NCI-H526 treated with DMSO at 0.1 percent for 48 hours (cell line): ENCODE measurements at regions not wholly inside any gene's neighbourhood (a gene's known extent, or its start where the extent isn't known, plus 50 kb on each side); places are given as distances from the start of the nearest gene placed in this dataset.

Source experiments
- DNase-seq: peaks from one replicate; lab custom pipeline; 2025; lab: John Stamatoyannopoulos, UW

DNA sequence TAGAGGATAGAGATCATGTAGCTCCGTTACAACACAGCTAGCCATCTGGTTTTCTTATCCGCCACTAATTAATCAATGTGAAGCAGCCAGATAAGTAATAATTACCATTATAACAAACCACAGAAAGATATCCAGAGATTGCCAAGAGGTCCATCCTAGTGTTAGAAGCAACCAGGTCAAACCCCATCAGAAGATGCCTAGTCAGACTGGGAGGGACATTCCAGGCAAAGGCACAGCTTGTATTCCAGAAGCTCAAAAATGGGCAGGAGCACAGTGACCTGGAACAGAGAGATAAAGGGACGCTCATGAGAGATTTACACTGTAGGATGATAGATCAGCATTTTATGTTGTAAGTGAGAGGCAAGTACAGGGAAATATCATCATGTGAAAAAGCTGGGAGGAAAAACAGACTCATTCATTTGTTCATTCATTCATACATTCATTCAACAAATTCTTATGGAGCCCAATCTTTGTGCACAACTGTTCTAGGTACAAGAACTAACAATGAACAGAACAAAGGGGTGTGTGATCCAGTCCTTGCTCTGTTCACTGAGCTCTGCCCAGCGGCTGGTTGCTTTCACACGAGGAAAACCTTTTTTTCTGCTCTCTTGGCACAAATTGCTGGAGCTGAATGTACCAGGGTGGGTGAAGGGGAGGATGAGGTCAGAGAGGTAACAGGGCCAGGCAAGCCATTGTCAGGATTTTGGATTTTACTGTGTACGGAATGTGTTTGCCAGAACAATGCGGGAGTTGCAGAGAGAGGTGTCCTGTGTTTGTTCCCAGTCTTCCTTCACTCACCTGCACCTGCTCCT, 240.8 kb upstream of the FGGY start:
- DNase-seq: no peak

DNA sequence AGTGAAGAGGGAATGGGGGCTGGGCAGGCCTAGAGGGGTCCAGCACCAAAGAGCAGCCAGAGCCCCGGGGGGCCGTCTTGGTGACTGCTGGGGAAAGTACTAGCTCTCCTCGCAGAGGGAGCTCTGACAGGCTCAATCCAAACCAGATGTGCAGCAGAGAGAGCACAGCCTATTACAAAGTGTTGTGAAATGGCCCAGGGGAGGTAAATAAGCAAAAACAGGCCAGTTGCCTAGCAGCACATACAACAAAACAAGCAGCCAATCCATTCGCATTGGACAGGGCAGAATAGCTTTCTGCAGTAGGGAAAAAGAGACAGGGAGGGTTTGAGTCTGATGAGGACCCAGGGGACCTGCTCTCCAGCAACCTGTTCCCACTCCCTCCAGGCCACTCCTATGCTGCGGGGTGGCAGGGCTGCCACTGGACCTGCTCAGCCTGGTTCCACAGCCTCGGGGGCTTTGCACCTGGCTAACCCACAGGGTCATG, 239.6 kb upstream of the FGGY start:
- DNase-seq: no peak

DNA sequence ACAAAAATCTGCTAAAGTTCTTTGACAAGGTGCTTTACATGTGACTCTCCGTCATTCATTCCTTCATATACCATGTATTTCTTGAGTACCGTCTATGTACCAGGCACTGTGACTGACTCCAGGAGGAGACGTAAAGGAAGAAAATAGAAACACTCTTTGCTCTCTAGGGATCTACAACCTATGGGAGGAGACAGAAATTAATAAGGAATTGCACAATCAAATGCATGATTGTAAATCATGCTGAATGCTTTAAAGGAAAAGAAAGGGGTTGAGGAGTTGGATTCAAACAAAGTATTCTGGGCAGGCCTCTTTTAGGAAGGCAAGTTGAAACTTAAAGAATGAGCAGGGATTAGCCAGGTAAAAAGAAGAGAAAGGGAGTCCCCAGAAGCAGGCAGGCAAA, 239.1 kb upstream of the FGGY start:
- DNase-seq: no peak

DNA sequence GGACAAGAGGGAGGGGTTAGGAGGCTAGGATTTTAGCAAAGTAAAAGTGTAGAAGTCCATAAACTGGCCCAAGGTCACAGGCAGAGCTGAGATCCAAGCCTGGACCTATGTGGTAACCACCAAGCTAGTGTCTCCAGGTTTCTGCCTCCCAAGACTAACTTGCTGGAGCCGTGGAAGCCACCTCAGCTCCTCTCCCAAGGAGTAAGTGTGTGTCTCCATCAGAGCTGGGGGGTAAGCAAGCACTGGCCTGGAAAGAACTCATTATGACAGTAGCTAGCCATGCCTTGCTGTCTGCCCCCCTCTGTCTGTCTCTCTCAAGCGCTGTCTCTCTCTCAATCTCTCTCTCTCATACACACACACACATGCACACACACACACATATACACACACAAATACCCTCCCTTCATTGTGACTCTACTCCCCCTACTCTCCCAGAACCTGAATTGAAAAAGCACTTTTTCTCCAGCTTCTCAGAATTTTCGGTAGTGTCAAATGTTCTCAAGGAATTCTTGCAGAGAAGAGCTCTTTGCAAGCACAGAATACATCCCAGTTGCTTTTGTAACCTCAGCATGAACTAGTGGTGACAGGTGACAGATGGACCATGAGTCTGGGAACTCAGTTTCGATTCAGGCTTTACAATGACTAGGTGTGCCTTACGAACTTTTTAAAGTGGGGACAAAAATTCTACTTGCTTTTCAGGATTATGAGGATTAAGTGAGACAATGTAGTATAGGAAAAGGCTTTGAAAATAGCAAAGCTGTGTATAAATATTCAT, 238.0 kb upstream of the FGGY start:
- DNase-seq: no peak

DNA sequence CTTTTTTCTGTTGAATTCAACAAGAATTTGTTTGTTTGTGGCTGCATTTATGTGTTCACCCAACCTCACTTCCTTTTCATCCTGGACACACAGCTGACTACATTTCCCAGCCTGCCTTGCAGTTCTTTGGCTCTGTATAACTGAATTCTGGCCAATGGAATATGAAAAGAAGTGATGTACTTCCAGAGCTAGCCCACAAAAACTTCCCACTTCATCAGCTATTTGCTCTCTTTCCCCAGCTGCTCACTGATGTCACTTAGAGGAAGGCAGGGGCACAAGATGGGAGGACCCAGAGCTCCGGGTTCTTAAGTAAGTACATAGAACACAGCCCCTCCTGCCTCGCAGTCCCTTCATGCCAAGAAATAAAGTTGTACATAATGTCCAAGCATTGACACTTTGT, 235.0 kb upstream of the FGGY start:
- no peak for DNase-seq

DNA sequence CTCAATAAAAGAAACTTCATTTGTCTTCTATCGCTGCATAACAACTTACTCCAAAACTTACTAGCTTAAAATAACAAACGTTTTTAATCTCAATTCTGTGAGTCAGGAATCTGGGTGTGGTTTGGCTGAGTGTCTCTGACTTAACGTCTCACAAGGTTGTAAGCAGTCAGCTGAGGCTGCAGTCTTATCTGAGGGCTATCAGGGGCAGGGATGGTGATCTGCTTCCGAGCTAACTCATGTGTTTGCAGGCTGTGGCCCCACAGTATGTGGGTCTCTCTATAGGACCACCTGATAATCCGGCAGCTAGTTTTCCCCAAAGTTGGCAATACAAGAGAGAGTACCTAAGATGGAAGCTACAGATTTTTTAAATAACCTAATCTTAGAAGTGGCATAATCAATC, 234.2 kb upstream of the FGGY start:
- no peak for DNase-seq

DNA sequence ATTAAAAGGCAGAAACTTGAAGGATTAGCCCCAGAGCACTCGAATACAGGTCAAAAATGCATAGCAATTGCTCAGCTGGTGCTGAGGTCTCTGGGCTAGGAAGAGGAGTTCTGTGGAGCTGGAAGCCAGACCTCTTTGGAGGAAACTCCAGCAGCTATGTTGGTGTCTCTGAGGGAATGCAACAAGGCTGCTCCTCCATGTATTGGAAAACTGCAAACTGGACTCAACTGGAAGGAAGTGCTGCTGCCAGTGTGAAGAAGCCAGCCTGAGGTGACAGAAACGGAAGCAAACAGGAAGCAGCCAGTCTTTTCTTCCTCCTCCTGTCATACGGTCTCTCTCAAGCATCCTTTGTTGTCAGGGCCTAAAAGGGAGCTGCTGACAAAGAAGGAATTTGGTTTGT, 233.4 kb upstream of the FGGY start:
- DNase-seq: no peak

DNA sequence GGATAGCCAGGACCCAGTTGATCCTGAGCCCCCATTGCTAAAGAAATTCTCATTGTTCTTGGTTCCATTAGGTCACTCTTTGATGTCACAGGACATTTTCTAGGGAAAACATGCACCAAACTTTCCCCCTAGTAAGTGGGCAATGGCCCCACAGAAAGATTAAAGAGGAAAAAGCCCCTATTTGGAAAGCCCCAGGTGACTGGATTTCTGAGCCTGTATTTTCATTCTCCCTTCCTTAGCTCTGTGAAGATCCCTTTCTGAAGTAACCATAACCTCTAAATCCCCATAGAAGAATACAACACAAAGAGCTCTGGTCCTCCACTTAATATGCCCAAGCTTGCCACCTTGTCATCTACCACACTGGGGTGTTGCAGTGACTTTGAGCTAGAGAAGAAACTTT, 232.3 kb upstream of the FGGY start:
- no peak for DNase-seq

DNA sequence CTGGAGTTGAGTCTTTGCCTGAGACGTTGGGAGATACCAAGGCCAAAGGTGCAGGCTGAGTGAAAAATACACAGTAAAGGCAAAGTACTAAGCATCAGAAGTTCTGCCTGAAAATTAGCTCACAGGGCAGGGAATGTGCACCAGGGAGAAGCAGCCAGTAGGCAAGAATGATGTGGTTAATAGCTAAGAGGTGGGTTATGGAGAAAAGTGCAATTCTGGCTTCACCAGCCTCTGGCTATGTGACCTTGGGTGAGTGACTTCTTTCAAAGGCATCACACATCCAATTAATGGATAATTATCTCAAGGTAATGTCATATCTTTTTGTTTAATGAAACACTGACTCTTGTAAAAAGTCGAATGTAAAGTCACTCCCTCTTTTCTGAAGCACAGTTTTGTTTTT, 230.7 kb upstream of the FGGY start:
- DNase-seq: no peak

DNA sequence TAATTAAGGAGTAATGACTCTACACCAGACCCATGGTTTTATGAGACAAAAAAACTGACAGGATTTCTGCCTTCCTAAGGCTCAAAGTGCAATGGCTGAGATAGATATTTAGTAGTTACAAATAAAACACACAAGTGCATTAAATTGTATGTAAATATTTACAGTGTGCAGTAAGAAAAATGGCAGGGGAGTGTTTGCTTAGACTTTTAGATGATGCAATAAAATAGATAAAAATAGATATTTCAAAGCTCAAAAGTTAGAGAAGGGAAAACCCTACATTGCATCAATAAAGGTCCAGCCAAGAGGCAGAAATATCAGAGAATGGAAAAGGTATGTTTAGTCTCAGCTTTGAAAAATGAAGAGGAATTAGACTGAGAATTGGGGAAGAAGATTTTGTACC, 226.3 kb upstream of the FGGY start:
- DNase-seq: no peak

DNA sequence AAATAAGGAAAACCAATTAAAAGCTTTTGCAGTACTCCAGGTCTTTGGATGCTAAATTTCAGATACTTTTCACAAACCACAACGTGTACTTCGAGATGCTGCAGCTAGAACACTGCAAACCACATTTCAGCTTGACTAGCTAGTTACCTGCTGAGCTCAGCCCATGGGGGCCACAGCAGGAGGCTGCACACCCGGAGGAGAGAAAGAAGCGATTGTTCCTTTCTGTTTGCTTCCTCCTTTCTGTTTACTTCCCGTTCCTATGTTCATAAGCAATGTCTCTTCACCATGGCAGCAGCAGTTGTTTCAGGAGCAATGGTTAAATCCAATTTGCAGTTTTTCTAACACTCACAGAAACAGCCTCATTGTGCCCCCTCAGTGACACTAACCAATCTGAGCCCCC, 225.6 kb upstream of the FGGY start:
- DNase-seq: peak; percentile 41

DNA sequence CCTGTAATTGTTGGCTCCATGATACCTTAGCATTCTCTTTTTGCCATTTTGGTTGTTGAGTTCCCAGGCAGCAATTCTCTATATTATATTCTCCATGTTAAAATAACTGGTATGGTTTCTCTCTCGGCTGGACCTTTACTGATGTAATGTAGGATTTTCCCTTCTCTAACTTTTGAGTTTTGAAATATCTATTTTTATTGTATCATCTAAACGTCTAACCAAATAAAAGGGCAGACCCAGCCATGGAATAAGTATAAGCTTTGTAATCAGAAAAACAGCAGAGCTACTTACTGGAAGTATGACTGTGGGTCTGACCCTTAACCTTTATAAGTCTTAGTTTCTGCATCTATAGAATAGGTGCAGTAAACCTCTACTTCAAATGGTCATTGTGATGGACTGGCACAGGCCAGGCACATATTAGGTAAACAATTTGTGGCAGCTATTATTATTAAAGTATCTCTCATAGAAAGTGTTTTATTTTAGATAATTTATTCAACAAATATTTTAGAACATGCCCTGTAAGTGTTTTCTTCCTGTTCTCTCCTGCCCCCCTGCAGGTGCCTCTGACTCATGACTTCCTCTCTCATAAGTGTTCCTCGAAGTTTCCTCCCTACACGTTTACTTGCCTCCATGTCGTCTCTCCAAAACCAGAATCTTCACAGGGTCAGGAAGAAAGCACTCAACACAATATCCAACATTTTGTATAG, 224.9 kb upstream of the FGGY start:
- DNase-seq: no peak

DNA sequence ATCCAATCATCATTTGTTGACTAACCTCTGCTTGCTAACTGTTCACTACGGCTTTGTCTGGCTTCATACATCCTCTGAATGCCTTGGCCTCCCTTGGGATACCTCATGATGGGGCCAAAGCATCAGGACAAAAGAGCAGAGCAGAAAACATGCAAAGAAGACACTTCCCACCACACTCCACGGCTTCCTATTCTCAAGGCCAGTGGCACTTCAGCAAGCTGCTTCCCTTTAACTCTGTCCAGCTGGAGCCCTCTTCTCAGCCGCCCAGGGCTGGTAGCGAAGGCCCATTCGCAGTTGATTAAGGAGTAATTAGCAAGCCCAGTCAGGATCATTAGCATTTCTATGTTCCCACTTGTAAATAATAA, 224.3 kb upstream of the FGGY start:
- DNase-seq: no peak

DNA sequence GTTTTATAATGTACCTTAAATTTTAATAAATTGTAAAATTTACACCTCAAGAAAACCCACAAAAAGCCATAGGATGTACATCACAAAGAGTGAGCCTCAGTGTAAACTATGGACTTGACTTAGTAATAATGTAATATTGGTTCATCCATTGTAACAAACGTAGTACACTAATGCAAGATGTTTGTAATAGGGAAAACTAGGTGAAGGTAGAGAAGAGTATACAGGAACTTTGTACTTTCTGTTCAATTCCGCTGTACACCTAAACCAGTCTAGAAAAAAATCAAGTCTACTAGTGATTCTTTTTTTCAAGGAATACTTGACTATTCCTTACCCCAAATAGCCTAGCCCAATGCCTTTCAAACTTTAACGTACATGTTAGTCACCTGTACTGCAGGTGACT, 222.3 kb upstream of the FGGY start:
- DNase-seq: no peak

DNA sequence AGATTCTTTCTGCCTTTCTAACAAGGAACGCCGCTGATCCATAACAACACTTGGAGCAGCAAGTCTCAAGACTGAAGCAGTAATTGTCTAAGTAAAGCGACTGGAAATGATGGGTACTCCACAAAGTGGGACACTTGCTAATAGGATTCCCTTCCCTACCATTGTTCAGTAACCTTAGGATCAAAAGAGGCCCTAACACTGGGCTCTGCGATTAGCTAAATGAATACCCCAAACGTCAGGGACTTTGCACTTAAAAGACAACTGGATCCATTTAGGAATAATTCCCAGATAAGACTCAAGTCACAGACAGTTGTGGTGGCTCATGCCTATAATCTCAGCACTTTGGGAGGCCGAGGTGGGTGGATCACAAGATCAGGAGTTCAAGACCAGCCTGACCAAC, 221.9 kb upstream of the FGGY start:
- no peak for DNase-seq

DNA sequence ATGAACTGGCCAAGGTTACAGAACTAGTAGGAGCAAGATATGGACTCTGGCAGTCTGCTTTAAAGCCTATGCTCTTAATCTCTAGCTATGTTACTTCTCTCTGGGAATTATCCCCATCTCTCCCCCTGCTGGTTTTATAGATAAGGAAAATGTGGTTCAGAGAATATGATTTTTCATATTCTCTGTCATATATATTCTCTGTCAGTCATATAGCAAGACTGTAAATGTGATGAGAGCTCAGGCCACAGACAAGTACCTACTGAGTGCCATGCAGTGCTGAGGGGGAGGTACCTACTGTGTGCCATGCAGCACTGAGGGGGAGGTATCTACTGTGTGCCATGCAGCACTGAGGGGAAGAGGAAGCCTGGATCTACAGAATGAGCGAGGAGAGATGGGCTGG, 220.3 kb upstream of the FGGY start:
- DNase-seq: peak; percentile 30

DNA sequence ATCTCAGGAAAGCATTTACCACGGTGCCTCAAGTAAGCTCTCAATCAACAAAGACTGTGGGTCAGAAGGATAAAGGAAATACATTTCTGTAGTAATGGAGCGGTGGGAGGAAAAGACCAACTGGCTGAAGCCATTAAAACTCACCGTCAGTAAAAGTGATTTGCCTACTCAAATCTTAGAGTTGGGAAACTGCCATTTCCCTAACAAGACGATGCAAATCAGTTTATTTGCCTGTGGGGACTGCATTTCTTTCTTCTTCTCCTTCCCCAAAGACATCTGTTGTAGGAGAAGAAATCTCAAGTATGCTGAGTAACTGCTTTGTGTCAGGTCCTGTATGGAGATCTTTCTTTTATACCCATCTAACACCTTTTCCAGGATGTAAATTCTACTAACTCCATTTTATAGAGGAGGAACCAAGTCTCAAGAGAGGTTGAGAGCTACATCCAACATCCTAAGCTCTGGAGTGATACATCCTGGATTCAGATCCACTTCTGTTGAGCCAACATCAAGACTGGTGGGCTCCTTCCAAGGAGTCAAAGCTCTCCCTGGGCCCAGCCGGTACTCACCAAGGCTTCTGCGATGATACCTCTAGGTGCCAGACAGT, 219.3 kb upstream of the FGGY start:
- DNase-seq: peak; percentile 90

DNA sequence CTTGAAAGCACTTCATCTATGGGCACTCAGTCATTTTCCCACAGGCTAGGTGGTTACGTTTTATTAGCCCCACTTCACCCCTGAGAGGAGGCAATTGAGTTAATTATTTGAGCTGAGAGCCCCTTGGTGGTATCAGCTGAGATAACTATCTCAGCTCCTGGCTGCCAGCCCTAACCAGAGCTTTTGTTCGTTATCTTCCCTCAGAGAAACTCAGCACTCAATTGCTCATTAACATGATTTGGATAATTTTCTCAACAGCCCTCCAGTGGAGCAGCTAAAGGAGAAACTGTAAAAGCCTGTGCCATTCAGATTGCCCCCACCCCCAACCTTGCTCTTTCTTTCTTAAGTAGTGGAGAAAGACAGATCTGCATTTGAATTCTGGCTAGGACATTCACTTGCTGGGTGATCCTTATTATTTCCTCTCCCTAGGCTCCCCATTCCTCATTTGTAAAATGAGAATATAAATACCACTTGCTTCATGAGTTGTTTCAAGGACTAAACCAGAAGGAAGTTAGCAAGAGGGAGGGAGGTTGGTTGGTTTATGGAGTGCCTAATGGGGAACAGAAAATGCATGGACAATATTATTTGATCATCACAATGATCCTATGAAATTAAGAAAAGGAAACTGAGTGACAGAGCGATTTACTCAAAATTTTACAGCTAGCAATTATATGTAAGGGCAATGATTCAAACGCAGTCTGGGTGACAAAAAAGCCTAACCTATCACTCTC, 218.7 kb upstream of the FGGY start:
- DNase-seq: peak; percentile 81

DNA sequence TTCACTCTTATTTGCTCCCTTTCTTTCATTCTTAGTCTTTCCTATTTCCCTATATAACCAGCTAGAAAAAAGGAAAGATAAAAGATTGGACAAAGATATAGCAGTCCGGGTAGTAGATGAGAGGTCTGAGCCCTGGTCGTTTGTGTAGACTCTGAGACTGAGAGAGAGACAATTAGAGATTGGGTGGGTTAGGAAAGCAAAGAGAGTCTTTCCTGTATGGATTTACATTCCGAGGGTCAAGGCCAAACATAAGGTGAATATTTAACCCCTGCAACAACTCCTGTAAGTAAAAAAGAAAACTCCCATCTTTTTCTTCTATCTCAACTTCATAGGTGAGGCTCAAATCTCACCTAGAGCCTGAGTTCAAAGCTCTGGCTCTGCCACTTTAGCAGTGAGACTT, 218.0 kb upstream of the FGGY start:
- no peak for DNase-seq

DNA sequence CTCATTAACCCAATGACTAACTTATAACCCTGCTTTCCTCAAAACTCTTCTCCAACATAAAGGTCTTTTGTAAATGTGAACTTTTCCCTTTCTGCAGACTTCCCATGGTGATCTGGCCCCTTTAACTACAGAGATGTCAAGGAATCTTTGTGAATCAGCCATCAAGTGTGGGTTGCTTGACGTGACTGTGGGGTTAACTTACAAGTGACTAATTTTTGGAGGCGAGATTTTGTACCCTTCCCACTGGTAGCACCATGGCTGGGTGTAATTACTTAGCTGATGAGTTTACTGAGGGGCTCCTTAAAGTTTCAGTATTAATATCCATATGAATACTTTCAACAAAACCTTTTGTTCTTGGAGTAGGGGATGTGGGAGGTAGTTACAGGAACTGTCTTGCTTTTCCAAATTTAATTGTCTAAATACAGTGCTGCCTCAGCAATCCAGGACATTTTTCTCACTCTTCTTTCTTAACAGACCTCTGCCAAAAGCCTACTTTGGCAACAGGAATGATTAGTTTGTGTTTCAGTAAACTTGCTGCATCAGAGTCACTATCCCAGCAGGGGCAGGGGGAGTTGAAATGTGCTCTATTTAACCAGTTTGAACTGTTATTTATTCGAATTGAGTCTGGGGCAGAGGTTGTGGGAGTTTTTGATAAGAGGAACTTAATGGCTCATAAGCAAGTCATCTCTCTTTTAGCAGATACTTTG, 217.3 kb upstream of the FGGY start:
- DNase-seq: no peak

DNA sequence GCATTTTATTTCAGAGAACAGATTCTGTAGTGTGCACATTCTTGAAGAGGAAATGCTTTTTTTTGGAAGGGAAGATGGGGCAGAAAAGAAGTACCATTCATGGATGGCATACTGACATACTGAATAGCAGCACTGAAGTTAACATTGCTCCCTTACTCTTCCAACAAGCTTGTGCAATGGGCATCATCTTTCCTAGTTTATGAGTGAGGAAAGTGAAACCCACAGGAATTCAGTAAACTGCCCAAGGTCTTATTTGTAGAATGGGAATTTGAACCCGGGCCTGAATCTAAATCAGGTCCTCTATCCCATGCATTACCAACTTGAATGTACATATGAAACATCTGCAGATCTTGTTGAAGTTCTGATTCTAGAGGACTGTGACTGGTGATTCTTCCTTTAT, 215.7 kb upstream of the FGGY start:
- no peak for DNase-seq
